ENCODE measurements at regions not wholly inside any gene's neighbourhood (a gene's known extent, or its start where the extent isn't known, plus 50 kb on each side); places are given as distances from the start of the nearest gene placed in this dataset.

GRCh38 chr2:144607891-144608521 lies 88.1 kb upstream of the ZEB2 start:
- TF ChIP-seq CTCF (IDR thresholded peaks at IDR 0.05; ENCODE audit: low read depth, low read length, missing control alignments): no peak
- no peak overlapping the region for H3K4me3 ChIP-seq (replicated peaks; ENCODE audit: low read depth, low read length)
- DNase-seq (ENCODE audit: extremely low read depth, low read depth): no peak

- no peak overlapping the region for H3K4me3 ChIP-seq (replicated peaks; ENCODE audit: low read depth, low read length)
- no peak for TF ChIP-seq CTCF (IDR thresholded peaks at IDR 0.05; ENCODE audit: low read depth, low read length, missing control alignments)
- DNase-seq (ENCODE audit: extremely low read depth, low read depth): no peak
Measured at GRCh38 chr2:144607099-144607498, 87.2 kb upstream of the ZEB2 start.

- no peak overlapping the region for H3K4me3 ChIP-seq (replicated peaks; ENCODE audit: low read depth, low read length)
- TF ChIP-seq CTCF (IDR thresholded peaks at IDR 0.05; ENCODE audit: low read depth, low read length, missing control alignments): no peak
- DNase-seq (ENCODE audit: extremely low read depth, low read depth): no peak
Measured at GRCh38 chr2:144606466-144607095, 86.7 kb upstream of the ZEB2 start.

GRCh38 chr2:144605231-144605840 lies 85.4 kb upstream of the ZEB2 start:
- no peak for TF ChIP-seq CTCF (IDR thresholded peaks at IDR 0.05; ENCODE audit: low read depth, low read length, missing control alignments)
- H3K4me3 ChIP-seq (replicated peaks; ENCODE audit: low read depth, low read length): no peak overlapping the region
- no peak for DNase-seq (ENCODE audit: extremely low read depth, low read depth)

GRCh38 chr2:144603334-144603733 lies 83.4 kb upstream of the ZEB2 start:
- TF ChIP-seq CTCF (IDR thresholded peaks at IDR 0.05; ENCODE audit: low read depth, low read length, missing control alignments): no peak
- DNase-seq (ENCODE audit: extremely low read depth, low read depth): no peak
- no peak overlapping the region for H3K4me3 ChIP-seq (replicated peaks; ENCODE audit: low read depth, low read length)

GRCh38 chr2:144598906-144599305 lies 79.0 kb upstream of the ZEB2 start:
- no peak overlapping the region for H3K4me3 ChIP-seq (replicated peaks; ENCODE audit: low read depth, low read length)
- DNase-seq (ENCODE audit: extremely low read depth, low read depth): no peak
- no peak for TF ChIP-seq CTCF (IDR thresholded peaks at IDR 0.05; ENCODE audit: low read depth, low read length, missing control alignments)

Data from HFF-Myc (cell line).